Suprapubic skin (tissue), 3 donors: ENCODE measurements at regions not wholly inside any gene's neighbourhood (a gene's known extent, or its start where the extent isn't known, plus 50 kb on each side); places are given as distances from the start of the nearest gene placed in this dataset.

Experiments
- CTCF ChIP-seq, 2 donors: fragments of 200-600 bp in 1 of 2; fragments of 450-650 bp in 1 of 2; sonication (generic) in 1 of 2; IDR thresholded peaks; one replicate each; pipeline ENCODE4 v1.5.1; 2016 to 2019; ENCODE audit warnings: antibody characterized with exemption in 2 of 2, mild to moderate bottlenecking in 1 of 2, moderate library complexity in 1 of 2
- EP300 ChIP-seq: sonication (generic); formaldehyde crosslinking; IDR thresholded peaks from one replicate; pipeline ENCODE4 v1.6.1; 2017; ENCODE audit warnings: antibody characterized with exemption
- POLR2A ChIP-seq, 2 donors: fragments of 450-650 bp; IDR thresholded peaks; one replicate each; pipeline ENCODE4 v1.6.1; 2017; ENCODE audit warnings: antibody characterized with exemption in 2 of 2, mild to moderate bottlenecking in 2 of 2, moderate library complexity in 2 of 2

- TF ChIP-seq POLR2A (IDR thresholded peaks at IDR 0.05) (no peak), EP300 (no peak), CTCF (IDR thresholded peaks at IDR 0.05) (no peak)
Measured at GRCh38 chr6:14260839-14261238, 143.3 kb downstream of the CD83 start.
